ENCODE measurements at regions not wholly inside any gene's neighbourhood (a gene's known extent, or its start where the extent isn't known, plus 50 kb on each side); places are given as distances from the start of the nearest gene placed in this dataset.
"Not testable (repeated sequence)": the region's sequence is repeated elsewhere in the genome, so short reads cannot be mapped to it uniquely, and the experiment has no call there.

DNA sequence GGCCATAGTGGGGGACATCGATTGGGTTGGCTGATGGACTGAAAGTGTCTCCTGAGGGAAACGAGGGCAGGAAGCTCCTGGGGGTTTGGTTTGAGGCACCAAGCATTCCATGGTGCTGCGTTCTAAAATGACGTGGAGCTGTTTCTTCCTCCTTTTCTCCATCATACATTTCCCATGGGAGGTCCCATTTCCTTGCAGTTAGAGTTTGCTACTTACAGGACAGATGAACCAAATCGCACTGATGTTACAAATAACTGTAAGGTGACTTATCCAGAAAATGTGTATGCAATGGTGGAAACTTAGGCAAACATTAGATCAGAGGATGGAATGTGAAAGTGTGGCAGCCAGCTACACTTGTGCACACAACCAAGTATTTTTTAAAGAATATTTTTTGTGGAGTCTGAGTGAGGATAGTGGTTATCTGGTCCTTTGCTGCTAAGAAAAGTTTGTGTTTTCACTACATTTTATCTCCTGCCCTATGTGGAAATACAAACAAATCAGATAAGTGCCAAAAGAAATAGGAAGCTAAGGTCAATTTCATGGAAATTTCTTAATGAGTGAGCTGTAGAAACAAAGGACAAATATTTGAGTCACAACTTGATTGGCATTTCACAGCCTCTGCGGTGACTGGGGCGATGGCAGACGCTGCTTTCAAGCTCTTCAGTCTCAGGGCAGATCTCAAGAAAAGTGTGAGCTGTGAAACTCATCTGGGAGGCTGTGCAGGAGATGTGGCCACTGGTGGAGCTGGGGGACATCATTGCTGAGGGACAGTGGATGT lies 256.2 kb downstream of the TSN start:
- DNase-seq (ENCODE audit: low read depth, low spot score): no peak

DNA sequence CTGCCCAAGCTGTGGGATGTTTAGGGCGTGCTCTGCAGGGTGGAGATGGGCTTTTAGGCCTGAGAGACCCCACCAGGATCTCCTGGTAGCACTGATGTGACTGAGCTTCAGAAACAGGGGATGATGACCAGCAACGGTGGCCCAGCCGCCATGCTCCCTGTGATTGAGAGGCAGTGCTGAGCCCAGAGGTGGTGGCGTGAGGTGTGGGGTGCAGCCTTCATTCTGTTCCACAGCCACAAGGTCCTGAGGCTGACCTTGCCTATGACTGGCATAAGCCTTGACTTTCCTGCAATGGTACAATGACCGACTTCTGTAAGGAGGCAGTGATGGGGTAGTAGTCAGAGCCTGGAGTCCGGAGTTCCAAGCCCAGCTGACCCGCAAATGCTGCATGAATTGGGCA lies 263.3 kb downstream of the TSN start:
- no peak for DNase-seq (ENCODE audit: low read depth, low spot score)

DNA sequence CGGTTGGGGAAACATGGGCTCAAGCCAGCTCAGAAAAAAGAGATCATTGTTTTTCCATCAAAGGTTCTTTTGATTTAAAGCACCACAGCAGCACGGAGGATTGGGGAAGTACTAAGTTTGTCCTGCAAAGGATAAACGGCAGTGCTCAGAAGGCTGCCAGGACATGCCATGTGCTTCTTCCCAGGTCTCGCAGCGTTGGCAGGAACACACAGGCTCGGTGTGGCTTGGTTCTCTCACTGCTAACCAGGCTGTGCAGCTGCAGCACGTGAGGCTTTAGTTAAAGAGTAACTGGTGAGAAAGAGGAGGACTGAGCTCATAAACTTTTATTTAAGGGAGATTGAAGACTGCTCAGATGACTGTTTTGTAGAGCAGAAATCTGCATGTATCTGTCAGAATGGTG lies 264.3 kb downstream of the TSN start:
- DNase-seq (ENCODE audit: low read depth, low spot score): no peak

GRCh38 chr2:122020377-122020776 lies 264.9 kb downstream of the TSN start:
- no peak for DNase-seq (ENCODE audit: low read depth, low spot score)

GRCh38 chr2:122021941-122022340 lies 266.5 kb downstream of the TSN start:
- no peak for DNase-seq (ENCODE audit: low read depth, low spot score)

GRCh38 chr2:122022531-122022930 lies 267.1 kb downstream of the TSN start:
- no peak for DNase-seq (ENCODE audit: low read depth, low spot score)

- no peak for DNase-seq (ENCODE audit: low read depth, low spot score)
Observed at GRCh38 chr2:122023059-122023864, 267.8 kb downstream of the TSN start.

DNA sequence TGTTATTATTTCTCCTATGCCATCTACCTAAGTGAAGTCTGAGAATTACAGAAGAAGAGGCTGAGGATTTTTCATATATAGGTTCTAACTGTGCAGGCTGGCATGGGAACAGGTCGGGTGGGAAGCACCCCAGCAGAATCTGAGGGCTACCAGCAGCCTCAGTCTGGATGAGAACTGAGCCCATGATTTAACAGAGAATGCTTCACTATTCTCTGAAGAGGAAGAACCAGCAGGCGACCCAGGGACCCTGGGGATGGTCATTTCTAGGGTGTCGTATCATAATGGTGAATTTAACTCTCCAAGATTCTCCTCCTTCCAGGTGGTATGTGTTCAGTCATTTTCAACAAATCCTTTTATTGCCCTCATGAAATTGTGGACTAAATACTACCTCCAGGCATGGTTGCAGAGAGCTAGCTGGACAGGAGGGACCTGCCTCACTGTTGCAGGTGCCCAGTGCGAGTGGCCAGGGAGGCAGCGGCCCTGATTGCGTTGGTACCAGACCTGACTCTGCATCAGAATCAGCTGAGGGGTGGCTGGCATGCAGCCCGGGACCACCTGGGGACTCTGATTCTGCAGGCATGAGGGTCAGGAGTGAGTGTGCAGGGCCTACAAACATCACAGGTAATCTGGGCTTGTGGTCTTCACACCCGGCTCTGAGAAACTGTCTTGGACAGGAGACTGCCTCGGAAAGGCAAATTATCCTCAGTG lies 272.2 kb downstream of the TSN start:
- no peak for DNase-seq (ENCODE audit: low read depth, low spot score)

GRCh38 chr2:122028371-122029100 lies 273.1 kb downstream of the TSN start:
- no peak for DNase-seq (ENCODE audit: low read depth, low spot score)

DNA sequence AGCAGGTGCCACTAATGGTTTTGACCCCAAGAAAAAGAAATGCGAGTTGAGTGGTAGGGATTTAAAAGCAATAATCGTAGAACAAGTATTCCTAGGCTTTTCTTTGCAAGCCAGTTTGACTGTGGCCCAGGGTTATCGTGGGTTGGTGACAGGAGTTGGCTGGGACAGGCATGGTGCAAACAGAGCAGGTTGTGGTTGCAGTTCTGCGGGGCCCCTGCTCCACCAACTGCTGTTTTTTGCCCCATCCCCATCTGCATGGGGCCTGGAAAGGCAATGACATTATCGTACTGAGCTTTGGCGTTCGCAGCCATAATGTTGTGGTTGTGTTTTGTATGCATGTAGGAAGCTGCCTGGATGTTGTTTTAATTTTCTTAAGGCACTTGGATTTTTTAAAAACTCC lies 274.0 kb downstream of the TSN start:
- no peak for DNase-seq (ENCODE audit: low read depth, low spot score)

DNA sequence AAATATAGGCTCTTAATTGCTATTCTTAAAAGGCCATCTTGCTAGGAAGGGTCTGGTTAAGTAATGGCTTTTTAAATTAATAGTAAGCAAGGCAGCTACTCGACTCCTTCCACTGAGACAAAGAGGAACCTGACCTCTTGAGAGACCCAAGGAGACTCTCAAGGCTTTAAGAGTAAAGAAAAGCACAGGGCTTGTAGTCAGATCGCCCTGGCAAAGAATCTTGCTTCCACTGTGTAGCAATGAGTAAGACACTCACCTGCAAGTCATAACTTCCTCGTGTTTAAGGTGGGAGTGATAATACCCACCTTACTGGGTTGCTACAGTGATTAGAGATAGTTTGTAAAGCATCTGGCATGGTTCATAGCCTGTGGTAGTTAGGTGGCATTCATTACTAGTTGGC lies 274.5 kb downstream of the TSN start:
- DNase-seq (ENCODE audit: low read depth, low spot score): no peak

GRCh38 chr2:122031544-122032263 lies 276.3 kb downstream of the TSN start:
- DNase-seq (ENCODE audit: low read depth, low spot score): no peak

DNA sequence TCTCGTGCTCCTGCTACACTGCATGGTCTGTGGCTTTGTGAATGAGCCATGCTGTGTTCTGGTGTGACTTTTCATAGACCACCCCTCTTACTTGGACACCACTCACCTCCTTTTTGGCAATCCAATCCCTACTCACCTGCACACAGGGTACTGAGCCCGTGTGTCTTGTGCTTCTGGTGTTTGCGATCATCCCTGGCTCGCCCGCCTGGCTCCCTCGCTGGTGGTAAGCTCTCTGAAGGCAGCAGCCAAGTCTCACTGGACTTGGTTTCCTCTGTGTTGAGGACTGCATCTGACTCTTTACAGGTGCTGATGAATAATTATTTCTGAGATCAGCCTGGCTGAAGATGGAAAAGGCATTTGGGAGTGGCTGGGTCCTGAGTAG lies 276.8 kb downstream of the TSN start:
- DNase-seq (ENCODE audit: low read depth, low spot score): no peak

DNA sequence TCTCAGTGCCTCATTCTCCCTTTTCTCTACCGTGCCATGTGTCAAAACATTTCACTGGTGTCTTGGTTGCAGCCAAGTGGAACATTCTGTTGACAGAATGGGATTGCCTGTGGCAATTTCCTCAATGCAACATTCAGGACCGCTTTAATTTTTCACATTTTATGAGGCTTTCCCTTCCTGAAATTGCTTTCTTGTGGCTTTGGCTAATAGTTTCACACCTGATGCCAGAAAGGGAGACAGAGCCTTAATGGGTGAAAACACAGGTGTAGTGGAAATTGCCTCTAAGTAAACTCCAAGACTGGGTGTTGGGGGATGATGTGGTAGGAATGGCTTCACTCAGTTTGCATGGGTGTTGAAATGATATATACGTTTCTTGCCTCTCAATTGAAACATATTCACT lies 278.3 kb downstream of the TSN start:
- no peak for DNase-seq (ENCODE audit: low read depth, low spot score)

GRCh38 chr2:122034344-122034743 lies 278.9 kb downstream of the TSN start:
- no peak for DNase-seq (ENCODE audit: low read depth, low spot score)

GRCh38 chr2:122034777-122035176 lies 279.3 kb downstream of the TSN start:
- DNase-seq (ENCODE audit: low read depth, low spot score): no peak

DNA sequence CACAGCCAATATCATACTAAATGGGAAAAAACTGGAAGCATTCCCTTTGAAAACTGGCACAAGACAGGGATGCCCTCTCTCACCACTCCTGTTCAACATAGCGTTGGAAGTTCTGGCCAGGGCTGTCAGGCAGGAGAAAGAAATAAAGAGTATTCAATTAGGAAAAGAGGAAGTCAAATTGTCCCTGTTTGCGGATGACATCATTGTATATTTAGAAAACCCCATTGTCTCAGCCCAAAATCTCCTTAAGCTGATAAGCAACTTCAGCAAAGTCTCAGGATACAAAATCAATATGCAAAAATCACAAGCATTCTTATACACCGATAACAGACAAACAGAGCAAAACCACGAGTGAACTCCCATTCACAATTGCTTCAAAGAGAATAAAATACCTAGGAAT lies 283.4 kb downstream of the TSN start:
- not testable (repeated sequence) for DNase-seq (ENCODE audit: low read depth, low spot score)

DNA sequence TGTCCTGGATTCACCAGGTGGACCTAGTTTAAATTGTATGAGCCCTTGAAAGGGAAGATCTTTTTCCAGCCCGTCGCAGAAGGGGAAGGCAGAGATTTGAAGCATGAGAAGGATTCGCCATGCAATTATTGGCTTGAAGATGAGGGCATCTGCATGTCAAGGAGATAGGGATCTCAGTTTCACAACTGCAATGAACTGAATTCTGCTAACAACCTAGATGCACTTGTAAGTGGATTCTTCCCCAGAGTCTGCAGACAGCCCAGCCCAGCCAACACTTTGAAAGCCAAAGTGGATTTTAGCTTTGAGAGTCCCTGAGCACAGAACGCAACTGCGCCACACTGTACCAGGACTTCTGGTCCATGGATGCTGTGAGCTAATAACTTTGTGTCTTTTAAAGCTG lies 286.0 kb downstream of the TSN start:
- DNase-seq (ENCODE audit: low read depth, low spot score): no peak

DNA sequence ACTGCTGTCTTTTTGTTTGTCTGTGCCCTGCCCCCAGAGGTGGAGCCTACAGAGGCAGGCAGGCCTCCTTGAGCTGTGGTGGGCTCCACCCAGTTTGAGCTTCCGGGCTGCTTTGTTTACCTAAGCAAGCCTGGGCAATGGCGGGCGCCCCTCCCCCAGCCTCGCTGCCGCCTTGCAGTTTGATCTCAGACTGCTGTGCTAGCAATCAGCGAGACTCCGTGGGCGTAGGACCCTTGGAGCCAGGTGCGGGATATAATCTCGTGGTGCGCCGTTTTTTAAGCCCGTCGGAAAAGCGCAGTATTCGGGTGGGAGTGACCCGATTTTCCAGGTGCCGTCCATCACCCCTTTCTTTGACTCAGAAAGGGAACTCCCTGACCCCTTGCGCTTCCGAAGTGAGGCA lies 296.2 kb downstream of the TSN start:
- DNase-seq (ENCODE audit: low read depth, low spot score): not testable (repeated sequence)

- no peak for DNase-seq (ENCODE audit: low read depth, low spot score)
Observed at GRCh38 chr2:122055521-122055931, 300.1 kb downstream of the TSN start.

DNA sequence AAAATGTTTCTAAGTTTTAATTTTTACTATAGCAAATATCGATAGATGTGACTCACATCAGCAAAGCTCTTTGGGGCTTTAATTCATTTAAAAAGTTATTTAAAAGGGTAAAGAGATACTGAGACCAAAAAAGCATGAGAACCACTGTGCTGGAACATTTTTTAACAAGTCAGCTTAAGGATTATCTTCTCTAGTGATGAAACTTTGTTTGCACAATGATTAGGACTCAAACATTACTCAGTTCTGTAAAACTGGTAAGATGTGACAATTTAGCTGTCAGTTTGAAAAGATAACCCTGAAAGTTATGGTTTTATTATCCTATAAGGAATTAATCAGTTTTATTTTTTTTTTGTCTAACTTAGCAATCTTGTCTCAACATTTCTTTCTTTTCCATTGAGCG lies 301.4 kb downstream of the TSN start:
- no peak for DNase-seq (ENCODE audit: low read depth, low spot score)

All from ELF-1 (cell line).